Right cardiac atrium (tissue), 5 donors: ENCODE measurements at regions not wholly inside any gene's neighbourhood (a gene's known extent, or its start where the extent isn't known, plus 50 kb on each side); places are given as distances from the start of the nearest gene placed in this dataset.

Experiments used
- ATAC-seq, 2 donors: fragments of 200-7000 bp; cut with Tn5 transposase; one replicate each; pipeline versions ENCODE4 v1.8.0 to v1.9.1; 2020; ENCODE audit warnings: moderate library complexity in 2 of 2, mild to moderate bottlenecking in 1 of 2
- DNase-seq, 3 donors: peaks; one replicate each; pipeline ENCODE4 v3.0.0-alpha.2; 2020
- H3K27ac ChIP-seq: one replicate; pipeline ENCODE4 v1.5.1; 2013; ENCODE audit warnings: mild to moderate bottlenecking, low read length, control low read depth, moderate library complexity
- H3K27me3 ChIP-seq: one replicate; pipeline ENCODE4 v1.6.1; 2013; ENCODE audit not compliant: control insufficient read depth, insufficient read depth
- H3K4me1 ChIP-seq: one replicate; pipeline ENCODE4 v1.6.1; 2013; ENCODE audit warnings: low read length; ENCODE audit not compliant: control insufficient read depth, insufficient read depth
- H3K4me3 ChIP-seq: one replicate; pipeline ENCODE4 v1.5.1; 2013; ENCODE audit warnings: low read length, control low read depth
- H3K9me3 ChIP-seq: one replicate; pipeline ENCODE4 v1.6.1; 2013; ENCODE audit warnings: low read length; ENCODE audit not compliant: control insufficient read depth
- WGBS: extraction: QIAGEN DNeasy Blood & Tissue Kit; methylation state at CpG from one replicate; pipeline ENCODE4 v1.1.7; 2013; 5-methylcytosine and 5-hydroxymethylcytosine counted together
- intact Hi-C, 4 donors: fragments of 100-400 bp; cut with DNase I; formaldehyde crosslinking; loops; one replicate each; pipeline versions ENCODE4 v1.11.0 to v1.14.0; 2022 to 2023
- donor health status: healthy with polysubstance abuse.
- donor health status: DM: no; HTN: yes; CAD: no.
- donor health status: DM: no; HTN: no; CAD: no.
- donor health status: DM: no; HTN: yes; CAD: no; lungs with severe emphysema.
- donor health status: DM: yes; HTN: yes; CAD: no.

DNA sequence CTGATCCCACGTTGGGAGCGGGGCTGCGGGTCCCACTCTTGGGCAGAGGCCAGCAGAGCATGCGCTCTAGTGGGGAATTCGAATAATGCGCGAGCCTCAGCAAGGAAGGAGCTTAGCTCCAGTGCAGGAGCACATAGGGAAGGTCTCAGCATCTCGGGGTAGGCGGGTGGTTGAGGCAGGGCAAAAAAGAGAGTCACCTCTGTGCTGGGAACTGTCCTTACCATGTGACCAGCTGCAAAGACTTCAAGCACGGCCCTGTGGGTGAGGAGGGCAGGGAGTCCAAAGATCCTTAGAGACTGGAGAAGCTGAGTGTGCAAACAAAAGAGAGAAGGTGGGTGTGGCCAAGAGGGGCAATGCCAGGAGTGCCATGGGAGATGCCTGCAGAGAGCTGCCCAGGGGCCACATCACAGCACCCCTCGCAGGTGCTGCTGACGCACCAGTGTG is 79.2 kb upstream of the CD93 start:
- Histone ChIP-seq H3K4me1 (peaks cover 13% of the 10 kb centered on the region), H3K4me3 (no peak overlapping the region), H3K9me3 (no peaks in the 10 kb centered on the region), H3K27ac (no peak overlapping the region), H3K27me3 (no peaks in the 10 kb centered on the region)
- ATAC-seq (no peak), DNase-seq (no peak)
- 71% methylated on average over 12 of the region's 12 CpGs for WGBS
- intact Hi-C loops: no loop called here

GRCh38 chr20:23164176-23164601 is 78.1 kb upstream of the CD93 start:
- Histone ChIP-seq H3K27me3 (no peaks in the 10 kb centered on the region), H3K27ac (no peak overlapping the region), H3K4me1 (peaks cover 13% of the 10 kb centered on the region), H3K4me3 (no peak overlapping the region), H3K9me3 (no peaks in the 10 kb centered on the region)
- DNase-seq (peak; percentile 43 to 74 (median 73)), ATAC-seq (peak in 1 of 2 donors; percentile 35)
- WGBS: 49% methylated on average over 13 of the region's 13 CpGs
- intact Hi-C loops: no loop called here

DNA sequence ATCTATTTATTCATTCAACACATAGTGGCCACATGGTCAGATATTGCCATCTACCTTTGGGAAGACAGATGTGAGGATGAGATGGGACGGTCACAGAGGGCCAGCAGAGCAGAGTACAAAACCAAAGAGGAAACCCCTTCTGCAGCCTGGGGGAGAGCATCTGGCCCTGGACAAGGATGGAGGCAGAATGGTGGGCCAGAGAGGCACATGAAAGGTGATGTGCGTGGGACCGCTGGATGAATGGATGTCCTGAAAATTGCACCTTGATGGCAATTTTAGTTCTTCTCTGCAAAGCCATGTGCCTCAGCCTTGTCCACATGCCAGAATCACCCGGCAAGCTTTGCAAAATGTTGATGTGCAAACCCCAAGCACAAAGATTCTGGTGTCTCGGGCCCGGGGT is 77.4 kb upstream of the CD93 start:
- DNase-seq (no peak), ATAC-seq (no peak)
- no peak overlapping the region for H3K27ac ChIP-seq
- no peaks in the 10 kb centered on the region for H3K9me3 ChIP-seq
- peaks cover 13% of the 10 kb centered on the region for H3K4me1 ChIP-seq
- no peaks in the 10 kb centered on the region for H3K27me3 ChIP-seq
- intact Hi-C loops: no loop called here
- no peak overlapping the region for H3K4me3 ChIP-seq
- 95% methylated on average over 6 of the region's 6 CpGs for WGBS

DNA sequence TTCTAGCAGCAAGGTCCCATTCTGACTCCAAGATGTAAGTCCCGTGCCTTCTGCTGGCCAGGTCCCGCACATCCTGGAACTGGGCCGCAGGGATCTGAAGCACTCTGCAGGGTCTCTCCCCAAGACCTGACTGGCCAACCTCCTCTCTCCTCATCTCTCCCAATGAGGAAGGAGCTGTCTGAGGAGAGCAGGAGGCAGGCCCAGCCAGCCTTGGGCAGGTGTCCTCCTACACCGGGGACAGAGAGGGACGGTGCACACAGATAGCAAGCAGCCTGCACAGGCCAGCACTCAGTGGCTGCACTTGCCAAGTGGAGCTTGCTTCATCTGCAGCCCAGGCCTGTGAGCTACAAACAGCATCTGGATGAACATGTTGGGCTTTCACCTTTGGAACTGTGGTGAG is 76.8 kb upstream of the CD93 start:
- ATAC-seq (no peak), DNase-seq (no peak)
- WGBS: 81% methylated on average over 5 of the region's 5 CpGs
- intact Hi-C loops: no loop called here
- Histone ChIP-seq H3K27ac (no peak overlapping the region), H3K4me1 (peaks cover 13% of the 10 kb centered on the region), H3K9me3 (no peaks in the 10 kb centered on the region), H3K27me3 (no peaks in the 10 kb centered on the region), H3K4me3 (no peak overlapping the region)

DNA sequence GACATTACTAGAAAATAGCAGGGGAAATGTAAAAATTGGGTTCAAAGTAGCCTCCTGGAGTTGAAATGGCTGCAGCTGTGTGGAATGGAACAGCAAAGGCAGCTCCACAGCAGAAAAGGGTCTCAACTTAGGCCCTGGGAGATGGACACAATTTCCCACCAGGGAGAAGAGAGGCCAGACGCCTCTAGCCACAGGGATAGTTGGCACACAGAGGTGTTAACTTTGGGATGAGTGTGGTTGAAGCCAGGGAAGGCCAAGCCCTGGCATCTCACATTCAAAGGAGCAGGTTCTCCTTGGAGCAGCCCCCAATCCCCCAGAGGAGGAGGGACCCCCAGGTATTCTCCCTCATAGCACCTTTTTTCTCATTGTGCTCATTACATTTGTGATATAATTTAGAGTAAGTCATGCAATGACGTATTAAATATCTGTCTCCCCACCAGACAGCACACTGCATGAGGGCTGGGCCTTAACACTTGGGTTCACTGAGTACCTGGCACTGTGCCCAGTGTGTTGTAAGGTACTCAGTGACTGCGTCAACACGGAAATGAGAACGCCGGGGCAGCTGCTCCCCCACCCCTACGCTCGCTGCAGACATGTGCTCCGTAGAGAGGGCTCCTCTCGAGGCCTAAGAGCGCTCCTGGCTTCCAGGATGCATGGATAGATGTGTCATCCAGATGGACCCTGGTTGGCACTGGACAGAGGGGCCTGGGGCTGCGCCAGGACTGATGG is 76.0 kb upstream of the CD93 start:
- DNase-seq (peak; percentile 84 to 95 (median 93)), ATAC-seq (peak; percentile 83 to 90)
- Histone ChIP-seq H3K27me3 (no peaks in the 10 kb centered on the region), H3K27ac (peak overlapping the region; percentile 30), H3K9me3 (no peaks in the 10 kb centered on the region), H3K4me1 (peaks cover 13% of the 10 kb centered on the region), H3K4me3 (no peak overlapping the region)
- WGBS: 53% methylated on average over 12 of the region's 12 CpGs
- intact Hi-C loops: no loop called here

GRCh38 chr20:23161244-23161891 is 75.2 kb upstream of the CD93 start:
- DNase-seq: no peak
- no peaks in the 10 kb centered on the region for H3K9me3 ChIP-seq
- intact Hi-C loops: no loop called here
- H3K27ac ChIP-seq: peak overlapping the region; percentile 30
- no peak overlapping the region for H3K4me3 ChIP-seq
- peaks cover 13% of the 10 kb centered on the region for H3K4me1 ChIP-seq
- H3K27me3 ChIP-seq: no peaks in the 10 kb centered on the region
- 72% methylated on average over 18 of the region's 18 CpGs for WGBS
- ATAC-seq: peak in 1 of 2 donors; percentile 2

GRCh38 chr20:23160536-23161243 is 74.6 kb upstream of the CD93 start:
- WGBS: 68% methylated on average over 6 of the region's 6 CpGs
- Histone ChIP-seq H3K27me3 (no peaks in the 10 kb centered on the region), H3K4me1 (peaks cover 16% of the 10 kb centered on the region), H3K27ac (no peak overlapping the region), H3K9me3 (no peaks in the 10 kb centered on the region), H3K4me3 (no peak overlapping the region)
- intact Hi-C loops: no loop called here
- peak in 1 of 2 donors; percentile 31 for ATAC-seq
- peak in 1 of 3 donors; percentile 57 for DNase-seq

DNA sequence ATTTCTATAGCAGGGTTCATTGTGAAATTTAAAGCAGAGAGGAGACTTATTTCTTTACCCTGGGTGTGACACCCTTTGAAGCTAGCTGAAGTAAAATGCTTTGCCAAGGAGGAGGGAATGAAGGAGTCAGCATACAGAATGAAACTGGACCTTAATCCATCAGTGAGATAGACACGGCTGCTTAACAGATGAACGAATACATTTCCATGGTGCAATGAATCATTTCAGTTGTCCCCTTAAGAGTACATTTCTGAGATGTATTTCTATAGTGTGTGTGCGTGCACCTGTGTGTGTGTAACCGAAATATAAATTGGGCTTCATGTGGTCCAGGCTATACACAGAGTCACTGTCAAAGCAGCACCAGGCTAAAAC is 73.8 kb upstream of the CD93 start:
- Histone ChIP-seq H3K9me3 (no peaks in the 10 kb centered on the region), H3K4me1 (peaks cover 16% of the 10 kb centered on the region), H3K27me3 (no peaks in the 10 kb centered on the region), H3K4me3 (no peak overlapping the region), H3K27ac (peak overlapping the region; percentile 37)
- intact Hi-C loops: no loop called here
- DNase-seq: no peak
- 69% methylated on average over 4 of the region's 4 CpGs for WGBS
- ATAC-seq: no peak

GRCh38 chr20:23159256-23159946 is 73.3 kb upstream of the CD93 start:
- peak overlapping the region; percentile 65 for H3K27ac ChIP-seq
- H3K4me1 ChIP-seq: peaks cover 18% of the 10 kb centered on the region
- H3K4me3 ChIP-seq: no peak overlapping the region
- DNase-seq (peak in 1 of 3 donors; percentile 79), ATAC-seq (peak; percentile 39 to 65)
- intact Hi-C loops: no loop called here
- no peaks in the 10 kb centered on the region for H3K27me3 ChIP-seq
- WGBS: 63% methylated on average over 3 of the region's 3 CpGs
- H3K9me3 ChIP-seq: no peaks in the 10 kb centered on the region

GRCh38 chr20:23157734-23158133 is 71.6 kb upstream of the CD93 start:
- peaks cover 24% of the 10 kb centered on the region for H3K4me1 ChIP-seq
- 94% methylated on average over 15 of the region's 15 CpGs for WGBS

More at GRCh38 chr20:23157734-23158133, 71.6 kb upstream of the CD93 start:
- H3K9me3 ChIP-seq: no peaks in the 10 kb centered on the region
- ATAC-seq (no peak), DNase-seq (peak in 1 of 3 donors; percentile 37)
- H3K27ac ChIP-seq: no peak overlapping the region
- intact Hi-C loops: no loop called here
- no peak overlapping the region for H3K4me3 ChIP-seq
- no peaks in the 10 kb centered on the region for H3K27me3 ChIP-seq
